GM12875 (cell line): ENCODE measurements at regions not wholly inside any gene's neighbourhood (a gene's known extent, or its start where the extent isn't known, plus 50 kb on each side); places are given as distances from the start of the nearest gene placed in this dataset.
"Not testable (repeated sequence)": the region's sequence is repeated elsewhere in the genome, so short reads cannot be mapped to it uniquely, and the experiment has no call there.

ENCODE experiments used
- H3K4me3 ChIP-seq: one replicate; pipeline ENCODE4 v1.5.1; 2011; ENCODE audit warnings: low read depth, low read length, control low read depth
- CTCF ChIP-seq: IDR thresholded peaks from 2 replicates; pipeline ENCODE4 v1.5.1; 2011; ENCODE audit warnings: low read depth, mild to moderate bottlenecking, control low read depth, inconsistent platforms, low read length, moderate library complexity, borderline replicate concordance; ENCODE audit not compliant: insufficient read depth

DNA sequence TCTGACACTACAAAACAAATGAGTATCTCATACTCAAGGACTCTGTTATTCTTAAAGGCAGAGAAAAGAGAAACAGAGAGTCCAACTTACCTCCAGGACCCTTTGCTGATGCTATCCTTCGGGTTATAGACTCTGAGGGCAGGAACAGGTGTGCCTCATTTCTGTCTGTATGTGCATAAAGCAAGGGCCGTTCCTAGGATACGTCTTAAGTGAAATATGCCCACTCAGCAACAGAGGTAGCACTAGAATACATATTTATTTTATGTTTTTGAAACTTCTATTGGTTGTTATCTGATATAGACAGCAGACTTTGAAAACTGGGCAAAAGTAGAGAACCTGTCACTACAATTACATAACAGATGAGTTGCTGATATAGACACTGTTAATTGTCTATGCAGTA, 89.3 kb upstream of the CPNE4 start:
- no peak for TF ChIP-seq CTCF
- H3K4me3 ChIP-seq, result no peak overlapping the region

DNA sequence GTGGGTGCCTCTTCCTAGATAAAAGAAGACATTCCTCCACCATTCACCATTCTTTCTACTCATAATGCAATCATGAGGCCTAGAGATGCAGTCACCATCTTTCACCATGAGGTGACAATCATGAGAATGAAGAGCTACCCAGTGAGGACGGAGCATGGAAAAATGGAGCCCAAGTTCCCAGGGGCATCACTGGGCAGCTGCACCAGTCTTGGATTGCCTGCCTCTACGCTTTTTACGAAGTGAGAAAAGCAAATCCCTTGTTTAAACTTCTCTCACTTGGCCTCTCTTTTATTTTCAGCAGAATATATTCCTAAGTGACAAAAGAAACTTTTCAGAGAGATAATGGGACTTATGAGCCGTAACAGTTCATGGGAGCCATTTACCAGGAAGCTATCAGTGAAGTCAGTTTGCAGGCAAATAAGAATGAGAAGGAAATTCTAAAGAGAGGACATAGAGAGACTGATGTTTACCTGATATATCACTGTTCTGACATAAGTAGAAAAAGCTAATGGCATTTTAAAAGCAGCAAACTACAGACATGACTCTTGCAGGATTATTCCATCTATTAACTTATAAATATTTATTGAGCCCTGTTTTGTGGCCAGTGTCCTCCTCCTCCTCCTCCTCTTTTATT, 90.0 kb upstream of the CPNE4 start:
- no peak for TF ChIP-seq CTCF
- H3K4me3 ChIP-seq, result no peak overlapping the region

- no peak for TF ChIP-seq CTCF
- H3K4me3 ChIP-seq, result no peak overlapping the region
Observed at GRCh38 chr3:132134611-132135010, 99.8 kb upstream of the CPNE4 start.

DNA sequence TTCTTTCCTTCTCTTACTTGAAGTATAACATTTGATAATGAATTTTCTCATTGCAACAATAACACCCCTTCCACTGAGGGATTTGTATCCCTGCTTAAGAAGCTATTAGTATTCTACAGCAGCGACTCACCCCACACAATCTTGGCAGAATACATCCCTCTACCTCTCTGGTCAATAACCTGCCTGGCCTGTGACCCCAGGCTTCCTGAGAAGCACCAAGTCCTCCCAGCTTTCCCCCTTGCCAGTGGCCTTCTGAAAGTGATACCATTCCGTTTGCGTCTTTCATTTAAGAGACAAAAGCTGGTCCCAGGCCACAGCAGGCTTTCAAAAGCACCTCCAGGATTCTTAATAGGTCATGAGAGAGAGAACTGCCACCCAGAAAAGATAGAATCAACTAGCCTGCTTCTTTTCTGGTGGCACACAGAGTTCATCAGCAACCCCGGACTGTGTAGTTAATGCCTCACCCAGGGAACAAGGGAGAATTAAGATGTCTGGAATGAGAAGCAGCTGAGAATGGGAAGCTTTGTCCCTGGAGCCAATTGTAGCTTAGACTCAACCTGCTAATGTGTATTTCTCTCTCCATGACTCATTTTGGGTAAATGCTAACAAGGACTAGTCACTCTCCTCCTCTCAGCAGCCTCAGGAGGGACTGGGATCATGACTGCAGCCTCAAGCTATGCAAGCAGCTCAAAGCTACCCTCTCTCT, 101.0 kb upstream of the CPNE4 start:
- no peak overlapping the region for H3K4me3 ChIP-seq
- no peak for TF ChIP-seq CTCF

GRCh38 chr3:132136334-132136716, 101.5 kb upstream of the CPNE4 start:
- no peak overlapping the region for H3K4me3 ChIP-seq
- no peak for TF ChIP-seq CTCF

- not testable (repeated sequence) for H3K4me3 ChIP-seq
Observed at GRCh38 chr3:132136902-132137301, 102.1 kb upstream of the CPNE4 start.

DNA sequence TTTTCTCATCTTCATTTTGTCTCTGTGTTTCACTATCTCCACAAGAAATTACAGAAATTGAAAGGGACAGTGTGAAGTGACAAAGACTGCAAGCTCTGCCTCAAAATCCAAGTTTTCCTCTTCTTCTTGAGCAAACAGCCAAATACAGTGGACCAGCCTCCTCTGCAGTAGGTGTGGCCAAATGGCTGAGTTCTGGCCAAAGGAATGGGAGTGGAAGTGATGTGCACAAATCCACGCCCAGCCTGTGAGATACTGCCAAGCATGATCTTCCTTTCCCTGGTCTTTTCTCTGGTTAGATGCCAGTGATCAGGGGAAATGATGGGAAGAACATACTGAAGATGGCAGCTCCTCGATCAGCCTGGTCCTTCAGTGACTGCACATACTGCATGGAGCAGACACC, 111.0 kb upstream of the CPNE4 start:
- TF ChIP-seq CTCF, result no peak
- H3K4me3 ChIP-seq, result no peak overlapping the region
